IMR-90 (cell line): ENCODE measurements at regions not wholly inside any gene's neighbourhood (a gene's known extent, or its start where the extent isn't known, plus 50 kb on each side); places are given as distances from the start of the nearest gene placed in this dataset.

ENCODE experiments used
- ATAC-seq: fragments of 200-7000 bp; cut with Tn5 transposase; 2 replicates; pipeline ENCODE4 v1.9.1; 2020; ENCODE audit warnings: low read depth, mild to moderate bottlenecking, moderate library complexity
- BruUV-seq: library from RNA; stranded (reverse); fragments of 400-500 nt; replicated peaks from 2 replicates; lab custom pipeline; 2021; lab: Mats Ljungman, UMichigan
- CTCF ChIA-PET: fragments of 300-600 bp; formaldehyde crosslinking; extraction: SDS; loops from one replicate; lab custom pipeline; 2021; ENCODE audit warnings: antibody characterized with exemption; lab: Yijun Ruan, JAX
- POLR2A ChIA-PET: fragments of 300-600 bp; sonication (Branson Sonifier 250); formaldehyde crosslinking; loops from one replicate; lab custom pipeline; 2022; ENCODE audit warnings: antibody characterized with exemption; ENCODE audit not compliant: unreplicated experiment; lab: Charles Lee
- DNase-seq: peaks from one replicate; pipeline ENCODE4 v3.0.0; 2013
- H2AFZ ChIP-seq: replicated peaks from 2 replicates; pipeline ENCODE3; 2013; ENCODE audit warnings: low read length, mild to moderate bottlenecking; ENCODE audit not compliant: poor library complexity
- H2AK5ac ChIP-seq: 2 replicates; pipeline ENCODE4 v1.6.1; 2013; ENCODE audit warnings: low read depth, low read length, inconsistent platforms
- H2AK9ac ChIP-seq: replicated peaks from 2 replicates; pipeline ENCODE3; 2013; ENCODE audit warnings: mild to moderate bottlenecking, low read depth, low read length, moderate library complexity; ENCODE audit not compliant: poor library complexity
- H2BK120ac ChIP-seq: 2 replicates; pipeline ENCODE4 v1.6.1; 2013; ENCODE audit warnings: low read depth, low read length, inconsistent platforms
- H2BK15ac ChIP-seq: 3 replicates; pipeline ENCODE4 v1.6.1; 2013; ENCODE audit warnings: low read depth, low read length, inconsistent platforms
- H2BK20ac ChIP-seq: 2 replicates; pipeline ENCODE4 v1.6.1; 2013; ENCODE audit warnings: low read depth, mild to moderate bottlenecking, inconsistent platforms, low read length, moderate library complexity
- H2BK5ac ChIP-seq: 2 replicates; pipeline ENCODE4 v1.6.1; 2013; ENCODE audit warnings: mild to moderate bottlenecking, low read depth, low read length, inconsistent platforms; ENCODE audit not compliant: poor library complexity, severe bottlenecking
- H3K14ac ChIP-seq: replicated peaks from 2 replicates; pipeline ENCODE4 v1.6.1; 2013; ENCODE audit warnings: low read depth, low read length, inconsistent platforms
- H3K18ac ChIP-seq: 2 replicates; pipeline ENCODE4 v1.6.1; 2013; ENCODE audit warnings: low read depth, low read length, control low read depth
- H3K23ac ChIP-seq: 2 replicates; pipeline ENCODE4 v1.6.1; 2013; ENCODE audit warnings: low read depth, low read length, inconsistent platforms
- H3K27ac ChIP-seq: 2 replicates; pipeline ENCODE4 v1.5.1; 2013; ENCODE audit warnings: mild to moderate bottlenecking, control low read depth, low read length; ENCODE audit not compliant: insufficient read depth
- H3K27me3 ChIP-seq: 2 replicates; pipeline ENCODE4 v1.6.1; 2013; ENCODE audit warnings: low read length; ENCODE audit not compliant: control insufficient read depth, insufficient read depth
- H3K36me3 ChIP-seq: 2 replicates; pipeline ENCODE4 v1.6.1; 2013; ENCODE audit warnings: low read length, mixed read lengths; ENCODE audit not compliant: control insufficient read depth, insufficient read depth
- H3K4ac ChIP-seq: 2 replicates; pipeline ENCODE4 v1.6.1; 2013; ENCODE audit warnings: low read depth, low read length, inconsistent platforms
- H3K4me1 ChIP-seq: 2 replicates; pipeline ENCODE4 v1.6.1; 2013; ENCODE audit warnings: low read length, mixed read lengths; ENCODE audit not compliant: control insufficient read depth, insufficient read depth
- H3K4me2 ChIP-seq: 2 replicates; pipeline ENCODE4 v1.6.1; 2013; ENCODE audit warnings: low read depth, mild to moderate bottlenecking, control low read depth, low read length, moderate library complexity
- H3K4me3 ChIP-seq: 2 replicates; pipeline ENCODE4 v1.5.1; 2013; ENCODE audit warnings: low read depth, mild to moderate bottlenecking, control low read depth, low read length, moderate library complexity; ENCODE audit not compliant: insufficient read depth
- H3K56ac ChIP-seq: 2 replicates; pipeline ENCODE4 v1.6.1; 2013; ENCODE audit warnings: low read length, inconsistent platforms; ENCODE audit not compliant: insufficient read depth; ENCODE audit errors: extremely low read depth
- H3K79me1 ChIP-seq, 2 experiments: 2 replicates each; pipeline ENCODE4 v1.6.1; 2013; ENCODE audit warnings: low read length in 2 of 2, inconsistent platforms in 1 of 2, low read depth in 1 of 2
- H3K9ac ChIP-seq: 2 replicates; pipeline ENCODE4 v1.6.1; 2013; ENCODE audit warnings: low read depth, low read length, control low read depth
- H3K9me1 ChIP-seq: 2 replicates; pipeline ENCODE4 v1.6.1; 2013; ENCODE audit warnings: low read length, inconsistent platforms; ENCODE audit not compliant: insufficient read depth
- H3K9me3 ChIP-seq: 2 replicates; pipeline ENCODE4 v1.6.1; 2013; ENCODE audit warnings: low read length; ENCODE audit not compliant: control insufficient read depth, insufficient read depth
- H4K20me1 ChIP-seq: 2 replicates; pipeline ENCODE4 v1.6.1; 2013; ENCODE audit warnings: low read length, inconsistent platforms; ENCODE audit not compliant: insufficient read depth
- H4K5ac ChIP-seq: 2 replicates; pipeline ENCODE4 v1.6.1; 2013; ENCODE audit warnings: mild to moderate bottlenecking, low read depth, low read length, control low read depth
- H4K8ac ChIP-seq, 2 experiments: 2 replicates each; pipeline ENCODE4 v1.6.1; 2013; ENCODE audit warnings: low read depth in 2 of 2, low read length in 2 of 2, control low read depth in 1 of 2, inconsistent platforms in 1 of 2
- H4K91ac ChIP-seq: 2 replicates; pipeline ENCODE4 v1.6.1; 2013; ENCODE audit warnings: low read depth, low read length, inconsistent platforms; ENCODE audit not compliant: insufficient read depth
- RCOR1 ChIP-seq: IDR thresholded peaks from 2 replicates; pipeline ENCODE4 v1.6.1; 2012; ENCODE audit warnings: mild to moderate bottlenecking, low read length, improper control_type of control experiment; ENCODE audit not compliant: insufficient replicate concordance
- WGBS, 2 experiments: methylation state at CpG; one replicate each; pipeline versions ENCODE4 v1.1.5 to v1.1.7; 2013; ENCODE audit warnings: missing lambda C conversion rate in 2 of 2; ENCODE audit not compliant: insufficient read length in 1 of 2; ENCODE audit errors: extremely low coverage in 2 of 2; 5-methylcytosine and 5-hydroxymethylcytosine counted together
- dilution Hi-C: fragments of 300-500 bp; cut with HindIII; formaldehyde crosslinking; loops from one replicate; pipeline ENCODE4 v1.14.3; 2018; ENCODE audit warnings: low sequenced_read_pairs; ENCODE audit not compliant: unreplicated experiment
- in situ Hi-C: fragments of 300-500 bp; cut with MboI; formaldehyde crosslinking; loops from 3 replicates; pipeline ENCODE4 v1.14.3; 2019; ENCODE audit warnings: low sequenced_read_pairs, inconsistent platforms, mixed read lengths
- intact Hi-C: fragments of 100-400 bp; cut with micrococcal nuclease; formaldehyde crosslinking; loops from 2 replicates; pipeline ENCODE4 v1.10.0; 2022

- Histone ChIP-seq H3K4me1 (no peaks in the 10 kb centered on the region), H3K79me1 (no peaks in the 10 kb centered on the region), H3K18ac (no peak overlapping the region), H3K4me2 (no peak overlapping the region), H3K36me3 (no peaks in the 10 kb centered on the region), H4K20me1 (no peaks in the 10 kb centered on the region), H2BK120ac (no peak overlapping the region), H3K9me1 (no peaks in the 10 kb centered on the region), H2AK9ac (no peak overlapping the region), H2AFZ (no peak overlapping the region), H3K9ac (no peak overlapping the region), H3K27ac (no peak overlapping the region), H3K9me3 (no peaks in the 10 kb centered on the region), H3K56ac (no peak overlapping the region), H4K5ac (no peak overlapping the region), H3K4me3 (no peak overlapping the region), H2BK5ac (no peak overlapping the region), H3K4ac (no peak overlapping the region), H3K23ac (no peak overlapping the region), H3K27me3 (peaks cover 9% of the 10 kb centered on the region), H4K91ac (no peak overlapping the region), H2BK15ac (no peak overlapping the region), H2BK20ac (no peak overlapping the region), H4K8ac (no peak overlapping the region), H2AK5ac (no peak overlapping the region), H3K14ac (no peak overlapping the region)
- DNase-seq (no peak), ATAC-seq (no peak)
- intact Hi-C loops = no loop called here
- POLR2A ChIA-PET = no interaction called here
- no TSS peak for BruUV-seq
- in situ Hi-C loops = no loop called here
- no peak for TF ChIP-seq RCOR1
- CTCF ChIA-PET = no interaction called here
- WGBS, 2 experiments = no CpG with 5 or more reads among the region's 3 CpGs
- dilution Hi-C loops = no loop called here
Measured at GRCh38 chr6:99810942-99811620, 182.9 kb downstream of the MCHR2 start.
